ENCODE measurements at regions not wholly inside any gene's neighbourhood (a gene's known extent, or its start where the extent isn't known, plus 50 kb on each side); places are given as distances from the start of the nearest gene placed in this dataset.

GRCh38 chr4:174045381-174045780 lies 238.1 kb downstream of the FBXO8 start:
- TF ChIP-seq CTCF (IDR thresholded peaks at IDR 0.05; ENCODE audit: insufficient read depth, low read depth, low read length) (no peak), EZH2 (IDR thresholded peaks at IDR 0.05; ENCODE audit: insufficient read depth, low read length) (no peak)
- Histone ChIP-seq H3K27ac (ENCODE audit: low read depth, low read length) (no peak overlapping the region), H3K27me3 (ENCODE audit: insufficient read depth, low read length) (no peaks in the 10 kb centered on the region), H3K36me3 (ENCODE audit: insufficient read depth, low read length) (no peaks in the 10 kb centered on the region), H2AFZ (ENCODE audit: low read depth, low read length) (no peak overlapping the region), H4K20me1 (ENCODE audit: insufficient read depth, low read length) (no peaks in the 10 kb centered on the region), H3K4me1 (ENCODE audit: insufficient read depth, low read length) (no peaks in the 10 kb centered on the region), H3K4me3 (ENCODE audit: insufficient read depth, low read depth, low read length) (no peak overlapping the region), H3K9ac (ENCODE audit: low read length) (no peak overlapping the region), H3K4me2 (ENCODE audit: low read length) (no peak overlapping the region), H3K79me2 (ENCODE audit: insufficient read depth, low read length) (no peaks in the 10 kb centered on the region), H3K9me3 (ENCODE audit: insufficient read depth, low read depth, low read length) (no peaks in the 10 kb centered on the region)
- H3K4me1 Mint-ChIP-seq (ENCODE audit: low read depth, unreplicated experiment), result no peaks in the 10 kb centered on the region
- FAIRE-seq (no peak), DNase-seq (ENCODE audit: low read depth) (no peak)
- no peak overlapping the region for H3K27ac Mint-ChIP-seq (ENCODE audit: unreplicated experiment)
- peaks cover 1% of the 10 kb centered on the region for H3K9me3 Mint-ChIP-seq (ENCODE audit: unreplicated experiment)
- no peak overlapping the region for H3K4me3 Mint-ChIP-seq (ENCODE audit: unreplicated experiment)
- no peaks in the 10 kb centered on the region for H3K27me3 Mint-ChIP-seq (ENCODE audit: low read depth, unreplicated experiment)
- H3K36me3 Mint-ChIP-seq (ENCODE audit: low read depth, unreplicated experiment), result no peaks in the 10 kb centered on the region

DNA sequence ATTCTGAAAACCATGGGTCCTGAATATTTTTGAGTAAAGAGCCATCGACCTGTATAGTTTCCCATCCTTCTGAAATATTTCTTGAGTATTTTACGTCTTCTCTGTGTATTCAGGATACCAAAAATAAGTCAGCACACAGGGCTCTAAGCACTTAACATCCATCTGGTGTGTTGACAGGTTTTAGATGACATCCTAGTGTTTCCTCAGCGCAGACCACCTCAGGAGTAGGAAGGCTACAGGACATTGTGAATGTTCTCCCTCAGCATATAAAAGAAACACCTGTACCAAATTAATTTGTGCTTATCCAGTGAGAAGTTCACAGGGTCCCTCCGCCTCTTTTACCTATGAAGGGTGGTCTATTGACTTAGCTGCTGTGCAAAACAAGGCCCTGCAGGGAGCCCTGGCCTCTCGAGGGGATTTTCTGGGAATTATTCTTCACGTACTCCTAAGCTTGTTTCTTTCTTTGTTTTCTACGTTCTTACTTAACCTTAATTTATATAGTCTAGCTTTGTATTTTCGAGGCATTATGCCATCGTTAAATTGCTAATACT lies 241.8 kb downstream of the FBXO8 start:
- H3K9ac ChIP-seq (ENCODE audit: low read length), result no peak overlapping the region
- no peak overlapping the region for H3K4me3 Mint-ChIP-seq (ENCODE audit: unreplicated experiment)
- no peaks in the 10 kb centered on the region for H3K9me3 ChIP-seq (ENCODE audit: insufficient read depth, low read depth, low read length)
- H3K27ac Mint-ChIP-seq (ENCODE audit: unreplicated experiment), result no peak overlapping the region
- H3K27me3 ChIP-seq (ENCODE audit: insufficient read depth, low read length), result no peaks in the 10 kb centered on the region
- H3K4me2 ChIP-seq (ENCODE audit: low read length), result no peak overlapping the region
- TF ChIP-seq EZH2 (IDR thresholded peaks at IDR 0.05; ENCODE audit: insufficient read depth, low read length) (no peak), CTCF (IDR thresholded peaks at IDR 0.05; ENCODE audit: insufficient read depth, low read depth, low read length) (no peak)
- H2AFZ ChIP-seq (ENCODE audit: low read depth, low read length), result no peak overlapping the region
- H3K36me3 ChIP-seq (ENCODE audit: insufficient read depth, low read length), result no peaks in the 10 kb centered on the region
- no peaks in the 10 kb centered on the region for H4K20me1 ChIP-seq (ENCODE audit: insufficient read depth, low read length)
- no peaks in the 10 kb centered on the region for H3K36me3 Mint-ChIP-seq (ENCODE audit: low read depth, unreplicated experiment)
- H3K79me2 ChIP-seq (ENCODE audit: insufficient read depth, low read length), result no peaks in the 10 kb centered on the region
- H3K4me1 ChIP-seq (ENCODE audit: insufficient read depth, low read length), result no peaks in the 10 kb centered on the region
- H3K4me1 Mint-ChIP-seq (ENCODE audit: low read depth, unreplicated experiment), result peaks cover under 1% of the 10 kb centered on the region
- H3K4me3 ChIP-seq (ENCODE audit: insufficient read depth, low read depth, low read length), result no peak overlapping the region
- DNase-seq (ENCODE audit: low read depth) (no peak), FAIRE-seq (no peak)
- peaks cover 1% of the 10 kb centered on the region for H3K9me3 Mint-ChIP-seq (ENCODE audit: unreplicated experiment)
- no peak overlapping the region for H3K27ac ChIP-seq (ENCODE audit: low read depth, low read length)
- no peaks in the 10 kb centered on the region for H3K27me3 Mint-ChIP-seq (ENCODE audit: low read depth, unreplicated experiment)

DNA sequence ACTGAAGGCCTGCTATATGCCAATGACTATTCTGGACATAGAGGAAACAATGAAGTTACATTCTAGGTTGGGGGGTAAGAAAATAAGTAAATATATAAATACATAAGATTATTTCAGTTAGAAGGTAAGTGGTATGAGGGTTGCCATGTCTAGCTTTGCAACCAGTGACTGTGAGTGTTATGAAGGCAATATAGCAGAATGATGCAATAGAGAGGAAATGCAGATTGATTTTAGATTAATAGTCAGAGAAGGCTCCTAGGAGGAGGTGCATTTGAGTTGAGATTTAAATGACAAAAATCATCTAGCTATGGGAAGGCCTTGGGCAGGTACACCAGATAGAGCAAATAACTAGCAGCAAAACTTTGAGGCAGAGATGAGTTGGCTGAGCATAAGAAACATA lies 243.2 kb downstream of the FBXO8 start:
- Histone ChIP-seq H3K4me2 (ENCODE audit: low read length) (no peak overlapping the region), H3K27me3 (ENCODE audit: insufficient read depth, low read length) (no peaks in the 10 kb centered on the region), H3K4me3 (ENCODE audit: insufficient read depth, low read depth, low read length) (no peak overlapping the region), H3K27ac (ENCODE audit: low read depth, low read length) (no peak overlapping the region), H2AFZ (ENCODE audit: low read depth, low read length) (no peak overlapping the region), H3K9me3 (ENCODE audit: insufficient read depth, low read depth, low read length) (no peaks in the 10 kb centered on the region), H3K36me3 (ENCODE audit: insufficient read depth, low read length) (no peaks in the 10 kb centered on the region), H3K9ac (ENCODE audit: low read length) (no peak overlapping the region), H3K4me1 (ENCODE audit: insufficient read depth, low read length) (no peaks in the 10 kb centered on the region), H4K20me1 (ENCODE audit: insufficient read depth, low read length) (no peaks in the 10 kb centered on the region), H3K79me2 (ENCODE audit: insufficient read depth, low read length) (no peaks in the 10 kb centered on the region)
- Mint-ChIP-seq H3K27ac (ENCODE audit: unreplicated experiment) (no peak overlapping the region), H3K27me3 (ENCODE audit: low read depth, unreplicated experiment) (no peaks in the 10 kb centered on the region), H3K9me3 (ENCODE audit: unreplicated experiment) (peaks cover 1% of the 10 kb centered on the region), H3K4me1 (ENCODE audit: low read depth, unreplicated experiment) (peaks cover 4% of the 10 kb centered on the region), H3K4me3 (ENCODE audit: unreplicated experiment) (no peak overlapping the region), H3K36me3 (ENCODE audit: low read depth, unreplicated experiment) (no peaks in the 10 kb centered on the region)
- DNase-seq (ENCODE audit: low read depth), result no peak
- TF ChIP-seq CTCF (IDR thresholded peaks at IDR 0.05; ENCODE audit: insufficient read depth, low read depth, low read length) (no peak), EZH2 (IDR thresholded peaks at IDR 0.05; ENCODE audit: insufficient read depth, low read length) (no peak)
- no peak for FAIRE-seq
